ENCODE measurements at regions not wholly inside any gene's neighbourhood (a gene's known extent, or its start where the extent isn't known, plus 50 kb on each side); places are given as distances from the start of the nearest gene placed in this dataset.

GRCh38 chr13:29931696-29932095, 81.3 kb upstream of the UBL3 start:
- no peak overlapping the region for H3K4me3 ChIP-seq
- intact Hi-C loops (cut with DNase I): no loop called here
- no peak for DNase-seq
- TF ChIP-seq CTCF (IDR thresholded peaks at IDR 0.05): no peak
- no peaks in the 10 kb centered on the region for H3K27me3 ChIP-seq
- no peak overlapping the region for H3K9ac ChIP-seq (ENCODE audit: low read depth in 2 of 2, low read length in 2 of 2)
- no peak overlapping the region for H3K27ac ChIP-seq
- no peaks in the 10 kb centered on the region for H3K36me3 ChIP-seq
- no peaks in the 10 kb centered on the region for H3K4me1 ChIP-seq
- no peaks in the 10 kb centered on the region for H3K9me3 ChIP-seq

GRCh38 chr13:29929062-29929847, 78.8 kb upstream of the UBL3 start:
- Histone ChIP-seq H3K9me3 (no peaks in the 10 kb centered on the region), H3K9ac (ENCODE audit: low read depth in 2 of 2, low read length in 2 of 2) (peak overlapping the region in 1 of 2 donors; percentile 5), H3K27ac (no peak overlapping the region), H3K4me3 (no peak overlapping the region), H3K36me3 (no peaks in the 10 kb centered on the region), H3K27me3 (no peaks in the 10 kb centered on the region), H3K4me1 (peaks cover 5% of the 10 kb centered on the region)
- TF ChIP-seq CTCF (IDR thresholded peaks at IDR 0.05): no peak
- DNase-seq: no peak
- intact Hi-C loops (cut with DNase I): loop anchor here (5.0 to 10.0 kb wide), 2 partner anchors 144 to 183 kb away; no protein-coding TSS in a partner anchor

GRCh38 chr13:29926098-29926476, 75.7 kb upstream of the UBL3 start:
- intact Hi-C loops (cut with DNase I): loop anchor here (5.0 to 10.0 kb wide), 2 partner anchors 141 to 186 kb away; no protein-coding TSS in a partner anchor
- Histone ChIP-seq H3K4me3 (no peak overlapping the region), H3K4me1 (peaks cover 14% of the 10 kb centered on the region), H3K9me3 (no peaks in the 10 kb centered on the region), H3K27ac (no peak overlapping the region), H3K9ac (ENCODE audit: low read depth in 2 of 2, low read length in 2 of 2) (no peak overlapping the region), H3K36me3 (no peaks in the 10 kb centered on the region), H3K27me3 (no peaks in the 10 kb centered on the region)
- DNase-seq: no peak
- no peak for TF ChIP-seq CTCF (IDR thresholded peaks at IDR 0.05)

GRCh38 chr13:29925457-29926097, 75.2 kb upstream of the UBL3 start:
- Histone ChIP-seq H3K36me3 (no peaks in the 10 kb centered on the region), H3K27me3 (no peaks in the 10 kb centered on the region), H3K4me3 (no peak overlapping the region), H3K9me3 (no peaks in the 10 kb centered on the region), H3K27ac (peak overlapping the region; percentile 19), H3K4me1 (peaks cover 14% of the 10 kb centered on the region), H3K9ac (ENCODE audit: low read depth in 2 of 2, low read length in 2 of 2) (no peak overlapping the region)
- intact Hi-C loops (cut with DNase I): loop anchor here (2.0 to 10.0 kb wide), 3 partner anchors 77 to 187 kb away; no protein-coding TSS in a partner anchor
- no peak for TF ChIP-seq CTCF (IDR thresholded peaks at IDR 0.05)
- peak; percentile 83 for DNase-seq

- Histone ChIP-seq H3K4me3 (no peak overlapping the region), H3K27ac (peak overlapping the region; percentile 65), H3K36me3 (no peaks in the 10 kb centered on the region), H3K9me3 (no peaks in the 10 kb centered on the region), H3K9ac (ENCODE audit: low read depth in 2 of 2, low read length in 2 of 2) (peak overlapping the region in 1 of 2 donors; percentile 15), H3K27me3 (no peaks in the 10 kb centered on the region), H3K4me1 (peaks cover 14% of the 10 kb centered on the region)
- intact Hi-C loops (cut with DNase I): loop anchor here (2.0 to 10.0 kb wide), 3 partner anchors 76 to 188 kb away; no protein-coding TSS in a partner anchor
- no peak for DNase-seq
- no peak for TF ChIP-seq CTCF (IDR thresholded peaks at IDR 0.05)
These were observed 74.3 kb upstream of the UBL3 start for GRCh38 chr13:29924482-29925350.
